GM21528 (cell line): ENCODE measurements at regions not wholly inside any gene's neighbourhood (a gene's known extent, or its start where the extent isn't known, plus 50 kb on each side); places are given as distances from the start of the nearest gene placed in this dataset.
"Not testable (repeated sequence)": the region's sequence is repeated elsewhere in the genome, so short reads cannot be mapped to it uniquely, and the experiment has no call there.

ENCODE experiments used
- ATAC-seq: cut with Tn5 transposase; IDR thresholded peaks from one replicate; pipeline ENCODE4 v1.9.1; 2021; ENCODE audit warnings: mild to moderate bottlenecking, moderate library complexity; ENCODE audit not compliant: unreplicated experiment, low FRiP score

DNA sequence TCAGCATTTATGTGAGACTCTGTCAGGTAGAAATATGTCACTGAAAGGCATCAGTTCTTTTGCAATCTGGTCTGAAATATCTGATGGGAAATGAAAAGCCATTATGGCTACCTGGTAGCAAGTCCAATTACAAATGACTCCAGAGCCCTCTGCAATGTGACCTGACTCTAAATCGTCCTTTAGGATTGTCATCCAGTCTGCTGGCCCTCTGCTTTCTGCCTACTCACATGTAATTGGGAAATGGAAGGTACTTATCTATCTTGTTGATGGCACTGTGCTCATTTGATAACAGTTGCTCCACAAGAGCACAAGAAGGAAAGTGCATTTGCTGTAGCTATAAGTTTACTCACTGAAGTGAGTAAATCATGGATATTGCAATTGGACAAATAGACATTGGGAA lies 799.8 kb downstream of the RAPGEF2 start:
- no peak for ATAC-seq

DNA sequence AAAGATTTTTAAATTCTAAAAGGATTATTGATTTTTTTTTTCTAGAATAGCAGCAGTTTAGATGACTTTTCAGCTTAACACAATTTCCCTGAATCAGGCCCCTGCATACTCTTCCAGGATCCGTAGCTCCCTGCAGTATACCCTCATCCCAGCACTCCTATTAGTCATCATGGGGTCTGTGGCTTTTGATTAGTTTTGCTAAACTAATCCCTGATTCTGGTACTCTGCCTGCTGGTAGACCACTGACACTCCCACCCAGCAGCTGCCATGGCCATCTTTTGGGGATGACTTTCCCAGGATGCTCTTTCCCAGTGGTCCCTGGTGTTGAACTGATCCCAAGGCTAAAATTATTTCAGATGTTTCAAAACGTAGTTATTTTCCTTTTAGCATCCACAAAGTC lies 802.0 kb downstream of the RAPGEF2 start:
- no peak for ATAC-seq

DNA sequence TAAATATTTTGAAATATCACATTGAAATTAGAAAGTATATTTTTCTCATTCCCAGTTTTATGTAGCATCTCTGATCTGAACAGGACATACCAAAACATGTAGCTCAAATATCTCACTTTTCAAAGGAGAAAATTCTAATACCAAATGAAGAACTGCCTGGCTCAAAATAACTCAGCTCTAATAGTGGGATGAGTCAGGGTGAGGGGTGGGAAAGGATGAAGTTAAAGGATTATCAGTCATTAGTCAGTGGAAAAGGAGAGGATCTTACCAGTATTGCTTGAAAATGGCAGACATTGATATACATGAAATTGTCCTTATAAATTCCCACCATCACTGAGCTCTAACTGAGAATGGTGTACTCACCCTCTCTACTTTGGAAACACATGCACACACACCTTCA lies 803.2 kb downstream of the RAPGEF2 start:
- no peak for ATAC-seq

DNA sequence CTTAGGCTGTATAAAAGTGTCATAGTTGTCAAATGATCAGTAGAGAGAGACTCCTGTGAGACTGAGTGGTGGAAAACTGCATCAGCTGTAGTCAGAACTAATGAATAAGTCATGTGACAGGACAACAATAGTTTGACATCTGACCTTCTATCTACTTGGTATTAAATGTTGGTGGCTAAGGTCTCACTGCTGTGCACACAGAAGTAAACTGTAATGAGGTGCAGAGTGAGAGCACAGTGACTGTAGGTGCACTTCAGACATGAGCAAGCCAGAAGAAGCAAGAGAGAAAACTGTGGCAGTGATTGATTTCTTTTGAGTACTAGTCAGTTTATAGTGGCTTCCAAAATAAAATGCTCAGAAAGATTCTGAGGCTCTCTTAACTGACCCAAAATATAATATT lies 803.6 kb downstream of the RAPGEF2 start:
- no peak for ATAC-seq

DNA sequence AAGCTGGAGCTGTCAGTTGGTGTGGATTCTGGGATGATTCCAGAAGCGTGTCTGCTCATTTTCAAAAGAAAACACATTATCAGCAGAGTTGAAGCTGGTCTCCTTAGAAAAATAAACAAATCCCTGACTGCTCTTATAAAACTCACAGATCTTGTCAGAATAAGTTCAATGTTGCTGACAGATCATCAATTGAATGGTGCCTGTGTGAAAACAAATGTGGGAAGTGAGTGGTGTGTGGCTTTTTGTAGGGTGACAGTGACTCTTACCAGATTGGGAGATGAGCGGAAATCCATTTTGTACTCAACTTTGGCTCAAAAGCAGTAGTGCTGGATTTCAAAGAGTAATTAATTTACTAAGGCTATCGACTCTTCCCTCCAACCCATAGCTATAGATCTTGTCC lies 807.8 kb downstream of the RAPGEF2 start:
- no peak for ATAC-seq

DNA sequence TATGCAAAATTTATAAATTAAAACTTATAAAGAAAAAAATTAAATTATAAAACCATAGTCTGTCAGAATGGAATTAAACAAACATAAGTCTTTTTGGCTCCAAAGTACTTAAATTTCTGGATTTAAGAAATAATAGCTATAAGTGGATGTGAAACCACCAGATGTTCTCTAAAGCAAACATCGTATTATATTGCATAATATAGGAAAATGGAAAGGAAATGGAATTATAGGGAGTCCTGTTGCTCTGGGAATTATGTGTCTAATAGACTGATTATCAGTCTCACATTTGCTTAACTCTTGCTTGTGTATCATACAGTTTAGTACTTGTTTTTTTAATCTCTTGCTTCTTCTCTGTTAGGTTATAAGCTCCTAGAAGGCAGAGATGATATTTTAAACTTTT lies 819.2 kb downstream of the RAPGEF2 start:
- ATAC-seq: no peak

DNA sequence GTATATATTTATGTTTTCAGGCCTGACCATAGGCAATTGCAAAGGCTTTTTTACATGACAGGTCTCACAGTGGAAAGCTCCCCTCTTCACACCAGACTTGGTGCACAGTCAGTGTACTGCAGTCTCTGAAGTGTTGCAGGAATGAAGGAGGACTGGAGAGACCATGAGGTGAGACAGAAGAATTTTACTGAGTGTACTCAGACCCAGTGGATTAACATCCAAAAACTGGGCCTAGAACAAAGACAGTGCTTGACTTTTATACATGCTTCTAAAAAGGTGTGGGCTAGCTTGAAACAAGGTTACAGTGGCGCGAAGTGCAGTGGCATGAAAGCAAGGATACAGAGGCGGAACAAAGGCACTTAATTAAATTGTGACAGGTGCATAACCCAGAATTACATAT lies 822.9 kb downstream of the RAPGEF2 start:
- no peak for ATAC-seq

DNA sequence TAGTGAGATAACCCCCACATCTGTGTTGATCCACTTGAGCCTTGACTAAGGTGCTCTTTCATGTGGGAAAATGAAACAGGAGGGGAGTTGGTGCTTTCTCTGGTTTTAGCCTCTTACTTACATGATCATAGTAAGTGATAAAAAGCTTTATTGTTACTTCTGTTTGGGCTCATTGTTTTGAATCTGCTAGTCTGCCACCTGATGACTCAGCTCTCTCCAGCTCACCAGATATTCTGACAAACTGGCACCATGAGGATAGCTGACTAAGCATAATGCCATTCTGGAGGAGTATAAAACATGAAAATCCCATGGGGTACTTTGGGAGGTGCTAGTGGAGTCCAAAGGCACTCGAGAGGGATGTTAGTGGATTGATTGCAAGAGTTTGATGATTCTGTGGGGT lies 824.0 kb downstream of the RAPGEF2 start:
- ATAC-seq: no peak

DNA sequence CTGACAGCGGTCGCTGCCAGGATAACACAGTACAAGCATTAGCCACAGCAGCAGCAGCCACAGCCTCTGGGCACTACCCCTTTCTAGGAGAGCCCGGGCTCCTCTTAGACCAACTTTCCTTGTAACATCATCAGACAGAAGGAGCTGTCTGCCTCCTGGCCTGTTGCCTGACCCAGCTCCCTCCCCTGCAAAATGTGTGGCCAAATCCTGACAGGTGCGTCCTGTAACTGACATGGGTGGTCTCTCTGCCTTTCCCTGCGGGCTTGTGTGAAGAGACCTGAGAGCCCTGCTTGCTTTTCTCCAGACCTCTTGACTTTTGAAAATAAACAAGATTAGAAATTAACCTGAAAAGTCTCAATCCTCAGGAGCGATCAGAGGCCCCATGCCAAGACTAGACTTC lies 824.9 kb downstream of the RAPGEF2 start:
- no peak for ATAC-seq

DNA sequence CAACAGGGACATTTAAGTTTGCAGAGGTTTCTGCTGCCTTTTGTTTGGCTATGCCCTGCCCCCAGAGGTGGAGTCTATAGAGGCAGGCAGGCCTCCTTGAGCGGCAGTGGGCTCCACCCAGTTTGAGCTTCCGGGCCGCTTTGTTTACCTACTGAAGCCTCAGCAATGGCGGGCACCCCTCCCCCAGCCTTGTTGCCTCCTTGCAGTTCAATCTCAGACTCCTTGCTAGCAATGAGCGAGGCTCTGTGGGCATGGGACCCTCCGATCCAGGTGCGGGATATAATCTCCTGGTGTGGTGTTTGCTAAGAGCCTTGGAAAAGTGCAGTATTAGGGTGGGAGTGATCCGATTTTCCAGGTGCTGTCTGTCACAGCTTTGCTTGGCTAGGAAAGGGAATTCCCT lies 831.7 kb downstream of the RAPGEF2 start:
- ATAC-seq: not testable (repeated sequence)

DNA sequence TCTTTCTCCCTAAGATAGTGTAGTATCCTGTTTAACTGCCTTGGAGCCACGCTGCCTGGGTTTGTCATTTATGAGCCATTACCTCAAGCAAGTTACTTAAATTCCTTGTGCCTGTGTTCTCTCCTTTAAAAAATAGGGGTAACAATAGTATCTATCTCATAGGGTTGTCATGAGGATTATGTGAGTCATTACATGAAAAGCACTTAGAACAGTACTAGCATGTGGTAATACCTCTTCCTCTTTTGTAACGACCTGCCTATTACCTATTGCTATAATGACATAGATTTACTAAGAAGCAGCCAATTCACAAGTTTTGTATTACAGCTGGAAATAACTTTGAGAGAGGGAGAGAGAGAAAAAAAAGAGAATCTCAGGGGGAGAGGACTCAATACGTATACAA lies 834.7 kb downstream of the RAPGEF2 start:
- no peak for ATAC-seq

DNA sequence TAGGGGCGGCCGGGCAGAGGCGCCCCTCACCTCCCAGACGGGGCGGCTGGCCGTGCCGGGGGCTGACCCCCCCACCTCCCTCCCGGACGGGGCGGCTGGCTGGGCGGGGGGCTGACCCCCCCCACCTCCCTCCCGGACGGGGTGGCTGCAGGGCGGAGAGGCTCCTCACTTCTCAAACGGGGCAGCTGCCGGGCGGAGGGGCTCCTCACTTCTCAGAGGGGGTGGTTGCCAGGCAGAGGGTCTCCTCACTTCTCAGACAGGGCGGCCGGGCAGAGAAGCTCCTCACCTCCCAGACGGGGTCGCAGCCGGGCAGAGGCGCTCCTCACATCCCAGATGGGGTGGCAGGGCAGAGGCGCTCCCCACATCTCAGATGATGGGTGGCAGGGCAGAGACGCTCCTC lies 836.8 kb downstream of the RAPGEF2 start:
- ATAC-seq: not testable (repeated sequence)

DNA sequence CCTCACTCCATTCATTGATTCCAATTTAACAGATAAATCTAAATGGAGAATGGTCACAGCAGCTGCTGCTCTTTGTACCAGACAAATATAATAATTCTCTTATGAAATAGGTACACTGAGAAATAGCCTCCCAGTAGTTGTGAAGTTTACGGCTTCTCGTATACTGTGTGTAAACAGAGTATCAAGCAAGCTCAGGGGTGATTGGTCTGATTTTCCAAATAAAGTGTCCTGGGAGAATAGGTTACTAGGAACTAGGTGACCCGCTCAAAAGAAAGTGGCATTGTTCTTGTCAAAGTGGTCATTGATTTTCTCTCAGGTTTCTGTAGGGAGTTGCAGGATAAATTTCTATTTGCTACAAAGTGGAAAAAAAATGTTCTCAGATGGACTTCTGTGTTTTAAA lies 838.2 kb downstream of the RAPGEF2 start:
- no peak for ATAC-seq

DNA sequence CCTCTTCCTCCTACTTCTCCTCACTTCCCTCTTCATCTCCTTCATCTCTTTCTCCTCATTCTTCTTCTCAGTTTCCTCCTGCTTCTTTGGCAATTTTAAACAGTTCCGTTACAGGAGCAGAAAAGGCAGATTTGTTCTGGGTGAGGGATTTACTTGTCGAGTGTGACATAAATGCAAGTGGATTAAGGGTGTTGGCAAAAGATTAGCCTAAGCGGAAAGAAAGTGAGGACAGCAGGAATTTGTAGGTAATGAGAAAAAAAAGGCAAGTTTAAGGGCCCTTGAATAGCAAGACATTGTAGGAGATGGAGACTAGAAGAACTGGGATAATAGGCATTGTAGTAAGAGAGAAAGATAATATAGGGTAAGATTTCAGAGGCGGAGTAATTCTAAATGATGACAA lies 841.6 kb downstream of the RAPGEF2 start:
- no peak for ATAC-seq

DNA sequence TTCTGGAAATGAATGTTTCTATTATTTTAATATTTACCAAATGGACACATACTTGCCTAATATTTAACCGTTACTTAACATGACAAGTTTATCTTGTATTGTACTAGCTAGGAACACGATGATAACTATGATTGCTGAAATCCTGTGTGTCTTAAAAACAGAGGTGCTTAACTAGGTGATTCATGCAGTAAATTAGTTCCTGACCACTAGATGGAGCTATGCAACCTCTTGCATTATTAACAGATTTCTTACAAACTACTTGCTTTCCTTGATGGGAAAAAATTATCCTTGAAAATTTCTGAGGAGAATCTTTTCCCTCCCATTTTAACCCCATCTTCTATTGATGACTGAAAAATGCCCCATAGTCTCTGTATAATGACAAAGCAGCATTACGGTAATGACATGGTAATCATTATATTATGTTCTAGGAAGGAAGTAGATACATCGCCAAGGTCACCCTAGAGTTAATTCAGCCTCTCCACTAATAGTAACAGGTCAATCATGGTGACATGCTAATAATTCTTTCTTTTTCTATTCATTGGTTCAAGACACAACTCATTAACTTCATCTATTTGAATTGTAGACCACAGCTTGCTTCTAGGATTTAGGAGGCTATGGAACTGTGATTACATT lies 844.2 kb downstream of the RAPGEF2 start:
- ATAC-seq: no peak

DNA sequence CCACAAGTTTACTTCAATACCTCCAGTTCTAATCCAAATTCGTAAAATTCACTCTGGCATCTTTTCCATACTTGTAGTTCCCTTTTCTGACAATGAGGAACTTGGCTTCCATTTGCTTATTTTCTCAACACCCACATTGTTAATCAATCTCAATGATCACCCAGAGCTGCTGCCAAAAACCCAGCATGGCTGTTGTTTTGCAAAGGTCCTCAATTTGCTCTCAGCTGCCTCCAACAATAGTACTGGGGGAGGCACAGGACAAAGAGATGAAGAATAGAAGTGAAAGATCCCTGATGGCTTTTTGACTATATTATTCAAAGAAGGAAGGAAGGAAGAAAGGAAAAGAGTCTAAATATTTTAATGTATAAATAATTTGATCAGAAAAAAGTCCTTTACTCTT lies 847.8 kb downstream of the RAPGEF2 start:
- no peak for ATAC-seq

DNA sequence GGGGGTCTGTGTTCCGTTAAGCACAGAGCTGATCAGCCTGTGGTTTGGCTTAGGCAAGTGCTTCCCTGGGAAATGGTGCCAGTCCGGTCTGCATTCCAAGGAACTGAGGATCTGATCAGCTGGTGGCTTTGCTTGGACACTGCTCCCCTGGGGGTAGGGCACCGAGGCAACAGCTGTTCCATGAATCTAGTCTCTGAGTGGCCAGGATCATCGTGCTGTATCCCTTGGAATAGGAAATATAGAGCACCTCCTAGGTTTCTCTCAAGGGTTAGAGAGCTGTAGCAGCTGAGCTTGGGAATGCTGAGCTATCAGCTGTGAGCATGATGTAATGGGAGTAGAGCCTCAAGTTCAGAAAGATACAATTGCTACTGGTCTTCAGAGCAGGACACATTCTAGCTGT lies 863.9 kb downstream of the RAPGEF2 start:
- ATAC-seq: no peak

DNA sequence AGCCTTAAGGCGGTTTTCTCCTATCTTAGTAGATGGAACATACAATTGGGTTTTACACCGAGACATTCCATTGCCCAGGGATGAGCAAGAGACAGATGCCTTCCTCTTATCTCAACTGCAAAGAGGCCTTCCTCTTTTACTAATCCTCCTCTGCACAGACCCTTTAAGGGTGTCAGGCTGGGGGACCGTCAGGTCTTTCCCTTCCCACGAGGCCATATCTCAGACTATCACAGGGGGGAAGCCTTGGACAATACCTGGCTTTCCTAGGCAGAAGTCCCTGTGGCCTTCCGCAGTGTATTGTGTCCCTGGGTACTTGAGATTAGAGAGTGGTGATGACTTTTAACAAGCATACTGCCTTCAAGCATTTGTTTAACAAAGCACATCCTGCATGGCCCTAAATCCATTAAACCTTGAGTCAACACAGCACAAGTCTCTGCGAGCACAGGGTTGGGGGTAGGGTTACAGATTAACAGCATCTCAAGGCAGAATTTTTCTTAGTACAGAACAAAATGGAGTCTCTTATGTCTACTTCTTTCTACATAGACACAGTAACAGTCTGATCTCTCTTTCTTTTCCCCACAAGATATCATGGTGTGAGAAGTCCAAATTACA lies 874.1 kb downstream of the RAPGEF2 start:
- not testable (repeated sequence) for ATAC-seq

DNA sequence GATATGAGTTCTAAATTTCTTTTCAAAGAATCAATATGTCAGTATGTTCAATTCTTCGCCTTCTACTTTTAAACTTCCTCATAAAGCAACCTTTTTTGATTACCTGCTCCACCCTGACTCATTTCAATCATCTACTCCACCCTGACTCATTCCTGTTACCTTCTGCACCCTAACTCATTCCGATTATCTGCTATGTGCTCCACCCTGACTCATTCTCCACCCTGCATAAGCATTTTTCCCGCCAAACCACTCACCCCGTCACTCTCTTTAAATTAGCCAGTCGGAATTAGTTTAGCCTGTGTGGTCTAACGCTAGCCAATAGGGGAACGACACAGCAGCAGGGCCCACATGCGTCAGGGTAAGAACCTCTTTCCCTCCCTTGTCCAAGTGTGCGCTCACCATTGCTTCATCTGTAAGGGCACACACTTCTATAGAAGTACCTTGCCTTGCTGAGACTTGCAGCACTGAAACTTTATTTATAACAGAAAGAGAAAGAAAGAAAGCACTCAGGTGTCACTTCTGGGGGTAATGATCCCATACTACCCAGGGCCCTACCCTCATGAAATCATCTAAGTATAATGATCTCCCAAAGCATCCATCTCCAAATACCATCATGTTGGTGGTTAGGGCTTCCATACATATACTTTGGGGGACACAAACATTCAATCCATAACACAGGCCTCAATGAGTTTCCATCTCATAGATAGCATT lies 875.2 kb downstream of the RAPGEF2 start:
- ATAC-seq: no peak

DNA sequence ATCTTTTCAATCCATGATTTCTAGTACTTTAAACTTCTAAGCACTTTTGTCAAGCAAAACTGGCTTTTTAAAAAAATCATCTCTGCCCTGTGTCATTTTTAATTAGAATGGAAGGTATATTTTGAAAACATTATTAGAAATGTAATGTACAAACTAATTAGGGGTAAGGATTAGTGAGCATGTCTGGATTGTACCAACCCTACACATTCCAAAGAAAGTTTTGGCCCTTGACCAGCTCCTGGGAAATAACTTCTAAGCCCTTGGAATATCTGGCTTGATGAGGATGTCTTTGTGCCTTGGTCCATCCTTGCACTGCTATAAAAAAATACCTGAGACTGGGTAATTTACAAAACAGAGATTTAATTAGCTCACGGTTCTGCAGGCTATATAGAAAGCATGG lies 876.5 kb downstream of the RAPGEF2 start:
- ATAC-seq: no peak

DNA sequence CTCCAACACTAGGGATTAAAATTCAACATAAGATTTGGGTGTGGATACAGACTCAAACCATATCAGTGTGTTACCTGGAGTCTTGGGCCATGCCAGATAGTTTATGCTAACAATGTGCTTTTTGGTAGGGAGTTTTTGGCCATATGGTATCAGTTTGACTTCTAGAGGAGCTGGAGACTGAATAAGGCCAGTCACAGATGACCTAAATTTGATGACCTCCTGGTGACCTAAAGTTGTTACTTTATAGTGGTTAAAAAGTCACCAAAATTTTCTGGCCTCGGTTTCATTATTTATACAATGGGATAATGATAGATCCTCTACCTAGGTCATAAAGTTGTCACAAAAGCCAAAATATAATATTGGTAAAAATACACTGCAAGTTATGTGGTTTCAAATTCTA lies 877.1 kb downstream of the RAPGEF2 start:
- no peak for ATAC-seq

DNA sequence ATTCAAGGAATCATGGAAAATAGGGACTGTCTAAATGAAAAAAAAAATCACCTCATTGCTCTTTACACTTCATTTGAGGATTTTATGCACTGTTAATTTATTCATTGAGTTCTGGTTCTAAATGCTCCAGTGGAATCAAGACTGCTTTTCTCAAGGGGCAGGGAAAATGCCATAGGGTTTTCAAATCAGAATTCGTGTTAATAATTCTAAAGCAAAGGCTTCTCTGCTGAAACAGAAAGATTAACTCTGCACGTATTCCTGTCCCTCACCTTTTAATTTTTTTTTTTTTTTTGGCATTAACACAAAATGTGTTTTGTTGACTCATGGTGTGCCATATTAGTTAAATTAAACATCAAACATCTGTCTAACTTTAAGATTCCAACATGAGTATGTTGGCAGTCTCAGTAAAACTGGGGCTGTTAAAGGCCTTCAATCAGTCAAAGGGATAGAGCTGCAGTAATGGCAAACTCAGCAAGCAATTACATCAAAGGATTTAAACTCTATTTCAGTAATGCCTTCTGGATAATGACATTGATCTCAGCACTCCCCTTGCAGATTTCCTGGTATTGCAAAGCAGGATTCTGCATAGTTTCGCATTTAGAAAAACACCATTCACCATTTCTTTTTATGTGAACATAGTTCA lies 878.1 kb downstream of the RAPGEF2 start:
- ATAC-seq: no peak
